NB4 (cell line): ENCODE measurements at regions not wholly inside any gene's neighbourhood (a gene's known extent, or its start where the extent isn't known, plus 50 kb on each side); places are given as distances from the start of the nearest gene placed in this dataset.
"Not testable (repeated sequence)": the region's sequence is repeated elsewhere in the genome, so short reads cannot be mapped to it uniquely, and the experiment has no call there.

ENCODE experiments used
- DNase-seq: peaks from one replicate; pipeline ENCODE4 v3.0.0; 2010; ENCODE audit warnings: low read depth
- H3K4me3 ChIP-seq: one replicate; pipeline ENCODE4 v1.5.1; 2011; ENCODE audit warnings: mild to moderate bottlenecking, low read depth, low read length, moderate library complexity
- MYC ChIP-seq: IDR thresholded peaks from 2 replicates; pipeline ENCODE4 v1.6.1; 2011; ENCODE audit warnings: low read depth, low read length
- POLR2A ChIP-seq: IDR thresholded peaks from 2 replicates; pipeline ENCODE4 v1.6.1; 2011; ENCODE audit warnings: mild to moderate bottlenecking; ENCODE audit not compliant: insufficient read length; ENCODE audit errors: extremely low read depth
- TF ChIP-seq, protein P1 (sequence below): IDR thresholded peaks from 2 replicates; pipeline ENCODE4 v1.6.1; 2011; ENCODE audit warnings: low read depth, low read length
- TF ChIP-seq, protein P2 (sequence below): IDR thresholded peaks from one replicate; pipeline ENCODE4 v1.5.1; 2012; ENCODE audit warnings: low read depth, low read length

DNA sequence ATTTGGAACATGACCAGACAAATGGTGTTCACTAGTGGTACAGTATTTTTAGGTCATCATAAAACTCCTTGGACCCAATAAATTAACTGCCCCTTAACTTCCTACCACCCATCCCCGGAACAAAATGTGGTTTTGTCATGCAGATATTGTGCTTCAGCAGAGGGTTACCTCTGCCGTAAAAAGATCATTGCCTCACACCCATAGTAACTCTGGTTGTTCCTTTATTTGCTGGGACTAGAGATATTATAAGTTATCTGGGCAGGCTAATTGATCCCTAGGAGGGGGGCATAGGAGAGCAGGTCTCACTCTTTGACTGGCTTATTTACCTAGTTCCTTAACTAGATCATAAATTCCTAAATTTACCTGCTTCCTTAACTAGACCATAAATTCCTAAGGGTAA is 1343.9 kb upstream of the CHAC2 start:
- TF ChIP-seq POLR2A, result no peak
- TF ChIP-seq, protein P1, sequence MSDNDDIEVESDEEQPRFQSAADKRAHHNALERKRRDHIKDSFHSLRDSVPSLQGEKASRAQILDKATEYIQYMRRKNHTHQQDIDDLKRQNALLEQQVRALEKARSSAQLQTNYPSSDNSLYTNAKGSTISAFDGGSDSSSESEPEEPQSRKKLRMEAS, result no peak
- H3K4me3 ChIP-seq, result no peak overlapping the region
- DNase-seq, result no peak

DNA sequence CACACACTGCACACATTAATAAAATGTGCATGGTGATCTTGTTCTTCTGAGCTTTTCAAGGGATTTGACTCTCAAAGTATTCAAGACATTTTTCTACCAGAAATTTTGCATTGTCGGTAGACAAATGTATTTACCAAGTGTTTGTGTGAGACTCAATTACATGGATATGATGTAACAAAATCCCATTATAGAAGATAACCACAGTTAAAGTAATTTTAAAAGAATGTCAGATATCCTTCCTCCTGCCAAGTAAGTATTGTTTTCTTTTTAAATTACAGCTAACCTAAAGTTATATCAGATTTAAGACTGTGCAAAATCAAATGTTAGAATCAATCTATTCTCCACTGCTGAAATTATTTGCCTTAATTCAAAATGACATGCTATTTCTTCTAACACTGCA is 1344.5 kb upstream of the CHAC2 start:
- no peak for DNase-seq
- TF ChIP-seq POLR2A (no peak), MYC (no peak)
- TF ChIP-seq, protein P1, result no peak
- TF ChIP-seq, protein P2, sequence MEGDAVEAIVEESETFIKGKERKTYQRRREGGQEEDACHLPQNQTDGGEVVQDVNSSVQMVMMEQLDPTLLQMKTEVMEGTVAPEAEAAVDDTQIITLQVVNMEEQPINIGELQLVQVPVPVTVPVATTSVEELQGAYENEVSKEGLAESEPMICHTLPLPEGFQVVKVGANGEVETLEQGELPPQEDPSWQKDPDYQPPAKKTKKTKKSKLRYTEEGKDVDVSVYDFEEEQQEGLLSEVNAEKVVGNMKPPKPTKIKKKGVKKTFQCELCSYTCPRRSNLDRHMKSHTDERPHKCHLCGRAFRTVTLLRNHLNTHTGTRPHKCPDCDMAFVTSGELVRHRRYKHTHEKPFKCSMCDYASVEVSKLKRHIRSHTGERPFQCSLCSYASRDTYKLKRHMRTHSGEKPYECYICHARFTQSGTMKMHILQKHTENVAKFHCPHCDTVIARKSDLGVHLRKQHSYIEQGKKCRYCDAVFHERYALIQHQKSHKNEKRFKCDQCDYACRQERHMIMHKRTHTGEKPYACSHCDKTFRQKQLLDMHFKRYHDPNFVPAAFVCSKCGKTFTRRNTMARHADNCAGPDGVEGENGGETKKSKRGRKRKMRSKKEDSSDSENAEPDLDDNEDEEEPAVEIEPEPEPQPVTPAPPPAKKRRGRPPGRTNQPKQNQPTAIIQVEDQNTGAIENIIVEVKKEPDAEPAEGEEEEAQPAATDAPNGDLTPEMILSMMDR, result no peak
- no peak overlapping the region for H3K4me3 ChIP-seq

DNA sequence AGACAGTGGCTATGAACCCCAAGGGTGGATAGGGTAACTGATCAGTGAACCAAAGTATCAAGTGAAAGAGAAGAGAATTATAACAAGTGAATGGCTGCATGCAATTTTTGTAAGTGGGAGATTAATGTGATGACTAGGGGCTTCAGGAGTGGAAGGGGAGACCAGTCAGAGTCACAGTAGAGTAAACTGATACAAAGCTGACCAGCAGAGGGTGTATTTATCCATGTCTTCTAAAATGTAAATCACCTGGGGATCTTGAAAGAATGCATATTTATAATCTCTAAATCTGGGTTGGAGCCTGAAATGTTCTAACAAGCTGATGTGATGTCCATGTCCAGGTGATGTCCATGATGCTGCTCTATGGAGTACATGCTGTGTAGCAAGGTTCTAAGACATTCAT is 1351.3 kb upstream of the CHAC2 start:
- H3K4me3 ChIP-seq, result no peak overlapping the region
- no peak for TF ChIP-seq POLR2A
- TF ChIP-seq MYC, result no peak
- TF ChIP-seq, protein P2, result no peak
- TF ChIP-seq, protein P1, result no peak
- DNase-seq, result peak; percentile 7

DNA sequence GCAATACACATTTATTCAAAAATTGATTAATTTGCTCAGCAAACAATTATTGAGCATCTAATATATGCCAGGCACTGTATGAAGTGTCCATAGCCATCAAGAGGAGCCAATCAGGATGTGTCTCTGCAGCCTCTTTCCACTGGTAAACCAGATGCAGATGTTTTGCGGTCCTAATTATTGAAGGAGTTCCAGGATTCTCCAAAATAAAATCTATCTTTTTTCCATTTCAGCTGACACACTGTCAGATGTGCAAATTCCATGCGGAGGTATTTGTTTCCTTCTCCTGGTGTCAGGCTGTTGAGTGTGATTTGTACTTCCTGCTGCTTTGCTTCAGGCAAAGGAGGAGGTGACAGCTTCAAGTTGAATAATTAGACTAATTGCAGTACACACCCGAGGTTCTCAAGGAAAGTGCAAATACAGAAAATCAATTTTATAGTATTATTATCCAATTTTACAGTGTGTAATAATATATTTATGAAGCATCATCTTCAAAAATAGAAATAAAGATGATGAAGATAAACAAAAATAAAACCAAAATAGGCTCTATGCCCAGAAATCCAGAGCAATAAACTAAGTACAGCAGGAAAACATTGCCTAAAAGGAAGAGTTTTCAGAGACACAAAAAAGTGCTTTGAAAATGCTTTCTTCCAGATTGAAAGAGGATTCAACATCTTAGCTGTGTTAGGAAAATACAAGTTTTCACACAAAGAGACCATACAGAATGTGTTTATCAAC is 1352.9 kb upstream of the CHAC2 start:
- H3K4me3 ChIP-seq, result no peak overlapping the region
- TF ChIP-seq POLR2A (no peak), MYC (no peak)
- TF ChIP-seq, protein P2, result no peak
- TF ChIP-seq, protein P1, result no peak
- no peak for DNase-seq

DNA sequence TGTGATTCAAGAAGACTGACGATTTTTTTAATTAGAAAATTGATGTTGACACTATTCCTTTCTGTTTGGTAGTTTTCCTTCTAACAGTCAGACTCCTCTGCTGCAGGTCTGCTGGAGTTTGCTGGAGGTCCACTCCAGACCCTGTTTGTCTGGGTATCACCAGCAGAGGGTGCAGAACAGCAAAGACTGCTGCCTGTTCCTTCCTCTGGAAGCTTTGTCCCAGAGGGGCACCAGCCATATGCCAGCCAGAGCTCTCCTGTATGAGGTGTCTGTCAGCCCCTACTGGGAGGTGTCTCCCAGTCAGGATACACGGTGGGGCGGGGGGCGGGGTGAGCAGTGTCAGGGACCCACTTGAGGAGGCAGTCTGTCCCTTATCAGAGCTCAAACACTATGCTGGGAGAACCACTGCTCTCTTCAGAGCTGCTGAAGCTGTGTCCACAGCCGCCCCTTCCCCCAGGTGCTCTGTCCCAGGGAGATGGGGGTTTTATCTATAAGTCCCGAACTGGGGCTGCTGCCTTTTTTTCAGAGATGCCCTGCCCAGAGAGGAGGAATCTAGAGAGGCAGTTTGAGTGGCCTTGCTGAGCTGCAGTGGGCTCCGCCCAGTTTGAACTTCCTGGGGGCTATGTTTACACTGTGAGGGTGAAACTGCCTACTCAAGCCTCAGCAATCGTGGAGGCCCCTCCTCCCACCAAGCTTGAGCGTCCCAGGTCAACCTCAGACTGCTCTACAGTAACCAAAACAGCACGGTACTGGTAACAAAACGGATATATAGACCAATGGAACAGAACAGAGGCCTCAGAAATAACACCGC is 1358.1 kb upstream of the CHAC2 start:
- H3K4me3 ChIP-seq, DNase-seq: not testable (repeated sequence)

DNA sequence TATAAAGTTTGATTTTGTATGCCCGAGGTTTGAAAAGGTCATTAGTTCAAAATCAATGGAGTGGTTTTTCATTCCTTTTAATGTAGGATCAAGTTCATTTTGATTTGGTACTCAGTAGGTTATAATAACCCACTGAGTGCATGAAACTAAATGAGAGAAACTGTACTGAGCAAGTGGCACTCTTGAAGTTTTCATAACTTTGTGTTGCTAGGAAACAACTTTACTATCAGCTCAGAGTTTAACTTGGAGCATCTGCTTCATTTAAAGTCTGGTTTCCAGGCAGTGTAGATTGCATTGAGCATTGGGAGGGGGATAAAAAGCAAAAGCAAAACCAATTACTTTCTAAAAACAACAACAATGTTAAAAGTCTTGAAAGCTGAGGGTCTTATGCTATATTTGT is 1361.6 kb upstream of the CHAC2 start:
- TF ChIP-seq MYC (no peak), POLR2A (no peak)
- TF ChIP-seq, protein P2, result no peak
- TF ChIP-seq, protein P1, result no peak
- no peak overlapping the region for H3K4me3 ChIP-seq
- no peak for DNase-seq
